Fibroblast of the aortic adventitia (primary cell): ENCODE measurements at regions not wholly inside any gene's neighbourhood (a gene's known extent, or its start where the extent isn't known, plus 50 kb on each side); places are given as distances from the start of the nearest gene placed in this dataset.

Experiments
- DNase-seq: peaks from one replicate; pipeline ENCODE4 v3.0.0-alpha.2; 2010; ENCODE audit warnings: low read depth
- H3K4me3 ChIP-seq: 2 replicates; pipeline ENCODE4 v1.5.1; 2011; ENCODE audit warnings: low read depth, mild to moderate bottlenecking, control low read depth, low read length, moderate library complexity
- TF ChIP-seq, protein P1 (sequence below): IDR thresholded peaks from 2 replicates; pipeline ENCODE4 v1.5.1; 2011; ENCODE audit warnings: mild to moderate bottlenecking, low read length, control low read depth, inconsistent platforms; ENCODE audit not compliant: insufficient read depth

DNA sequence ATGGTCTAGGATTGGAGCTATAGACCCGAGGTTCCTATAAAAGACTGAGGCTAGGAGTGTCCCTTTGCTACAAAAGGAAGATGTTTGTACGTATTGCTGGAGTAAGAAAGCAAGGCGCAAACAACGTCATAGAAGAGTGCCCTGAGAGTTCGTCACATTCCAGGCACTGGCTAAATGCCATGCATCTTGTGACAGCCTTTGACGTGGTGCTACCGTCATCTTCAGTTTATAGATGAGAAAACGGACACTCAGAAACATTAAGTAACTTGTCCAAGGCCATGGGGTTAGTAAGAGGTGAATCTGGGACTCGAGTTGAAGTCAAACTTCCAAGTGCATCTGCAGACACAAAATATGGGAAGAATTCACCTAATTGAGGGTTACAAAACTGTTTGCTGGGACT is 104.2 kb upstream of the SLC45A1 start:
- DNase-seq: no peak
- no peak overlapping the region for H3K4me3 ChIP-seq
- TF ChIP-seq, protein P1, sequence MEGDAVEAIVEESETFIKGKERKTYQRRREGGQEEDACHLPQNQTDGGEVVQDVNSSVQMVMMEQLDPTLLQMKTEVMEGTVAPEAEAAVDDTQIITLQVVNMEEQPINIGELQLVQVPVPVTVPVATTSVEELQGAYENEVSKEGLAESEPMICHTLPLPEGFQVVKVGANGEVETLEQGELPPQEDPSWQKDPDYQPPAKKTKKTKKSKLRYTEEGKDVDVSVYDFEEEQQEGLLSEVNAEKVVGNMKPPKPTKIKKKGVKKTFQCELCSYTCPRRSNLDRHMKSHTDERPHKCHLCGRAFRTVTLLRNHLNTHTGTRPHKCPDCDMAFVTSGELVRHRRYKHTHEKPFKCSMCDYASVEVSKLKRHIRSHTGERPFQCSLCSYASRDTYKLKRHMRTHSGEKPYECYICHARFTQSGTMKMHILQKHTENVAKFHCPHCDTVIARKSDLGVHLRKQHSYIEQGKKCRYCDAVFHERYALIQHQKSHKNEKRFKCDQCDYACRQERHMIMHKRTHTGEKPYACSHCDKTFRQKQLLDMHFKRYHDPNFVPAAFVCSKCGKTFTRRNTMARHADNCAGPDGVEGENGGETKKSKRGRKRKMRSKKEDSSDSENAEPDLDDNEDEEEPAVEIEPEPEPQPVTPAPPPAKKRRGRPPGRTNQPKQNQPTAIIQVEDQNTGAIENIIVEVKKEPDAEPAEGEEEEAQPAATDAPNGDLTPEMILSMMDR: no peak

DNA sequence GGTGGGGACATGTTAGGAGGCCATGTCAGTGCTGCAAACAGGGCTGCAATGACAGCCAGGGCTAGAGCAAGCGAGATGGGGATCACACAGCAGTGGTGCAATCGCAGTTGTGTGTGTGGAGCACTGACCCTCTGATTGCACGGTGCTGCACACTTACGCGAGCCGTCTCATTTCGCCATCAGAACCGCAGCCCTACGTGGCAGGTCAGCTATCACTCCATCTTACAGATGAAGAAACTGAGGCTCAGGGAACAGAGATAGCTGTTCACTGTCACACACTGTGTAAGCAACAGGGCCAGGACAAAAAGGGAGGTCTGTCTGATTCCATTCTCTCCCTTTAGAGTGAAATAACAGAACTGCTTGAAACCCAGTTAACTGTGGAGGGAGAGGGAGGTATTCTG is 104.8 kb upstream of the SLC45A1 start:
- DNase-seq: no peak
- H3K4me3 ChIP-seq: no peak overlapping the region
- TF ChIP-seq, protein P1: no peak

DNA sequence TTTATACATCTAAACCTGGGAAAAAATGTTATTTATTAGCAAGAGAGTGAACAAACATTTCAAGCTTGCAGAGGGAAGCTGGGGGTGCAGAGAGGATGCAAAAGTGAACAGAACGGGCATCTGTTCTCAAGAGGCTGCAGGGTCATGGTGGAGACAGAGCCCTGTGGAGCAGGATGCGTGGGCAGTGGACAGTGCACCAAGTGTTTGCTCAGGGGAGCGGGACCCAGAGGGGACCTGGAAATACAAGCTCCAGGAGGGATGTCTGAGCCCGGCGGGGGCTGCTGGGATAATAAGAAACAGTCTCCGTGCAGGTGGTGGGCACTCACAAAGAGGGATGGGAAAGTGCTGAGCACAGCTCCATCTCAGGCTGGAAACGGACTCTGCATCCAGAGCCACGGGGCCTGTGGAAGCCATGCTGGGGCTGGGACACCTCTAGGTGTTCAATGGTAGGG is 105.3 kb upstream of the SLC45A1 start:
- H3K4me3 ChIP-seq: no peak overlapping the region
- no peak for DNase-seq
- TF ChIP-seq, protein P1: no peak

DNA sequence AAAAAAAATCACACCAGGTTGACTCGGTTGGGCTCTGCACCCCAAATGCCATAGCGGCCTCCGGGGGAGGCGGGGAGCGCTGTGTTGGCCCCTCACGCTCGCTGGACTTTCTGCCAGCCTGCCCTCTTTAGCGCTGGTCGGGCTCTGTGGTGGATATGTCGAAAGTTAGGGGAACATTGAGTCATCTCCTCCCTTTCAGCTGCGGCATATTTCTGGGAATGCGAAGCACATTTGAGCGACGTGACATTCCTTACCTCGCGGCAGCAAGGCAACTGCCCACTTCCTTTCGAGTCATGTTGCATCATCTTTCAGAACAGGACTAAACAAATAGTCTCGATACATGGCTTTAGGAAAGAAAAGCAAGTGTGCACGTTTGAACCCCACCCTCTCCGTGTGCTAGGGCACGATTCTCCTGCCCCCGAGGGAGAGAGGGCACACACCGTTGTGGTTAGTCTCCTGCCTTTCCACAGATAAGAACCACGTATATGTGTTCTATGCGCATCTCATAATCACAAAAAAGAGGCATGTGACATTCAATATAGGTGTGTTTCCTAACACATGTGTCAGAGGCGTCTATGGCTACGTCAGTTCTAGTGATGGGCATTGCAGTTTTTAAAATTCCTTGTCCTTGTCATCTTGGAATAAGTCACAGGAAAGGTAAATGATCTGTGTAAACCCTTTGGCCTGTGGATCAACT is 105.9 kb upstream of the SLC45A1 start:
- H3K4me3 ChIP-seq: no peak overlapping the region
- DNase-seq: peak; percentile 97
- TF ChIP-seq, protein P1: no peak

DNA sequence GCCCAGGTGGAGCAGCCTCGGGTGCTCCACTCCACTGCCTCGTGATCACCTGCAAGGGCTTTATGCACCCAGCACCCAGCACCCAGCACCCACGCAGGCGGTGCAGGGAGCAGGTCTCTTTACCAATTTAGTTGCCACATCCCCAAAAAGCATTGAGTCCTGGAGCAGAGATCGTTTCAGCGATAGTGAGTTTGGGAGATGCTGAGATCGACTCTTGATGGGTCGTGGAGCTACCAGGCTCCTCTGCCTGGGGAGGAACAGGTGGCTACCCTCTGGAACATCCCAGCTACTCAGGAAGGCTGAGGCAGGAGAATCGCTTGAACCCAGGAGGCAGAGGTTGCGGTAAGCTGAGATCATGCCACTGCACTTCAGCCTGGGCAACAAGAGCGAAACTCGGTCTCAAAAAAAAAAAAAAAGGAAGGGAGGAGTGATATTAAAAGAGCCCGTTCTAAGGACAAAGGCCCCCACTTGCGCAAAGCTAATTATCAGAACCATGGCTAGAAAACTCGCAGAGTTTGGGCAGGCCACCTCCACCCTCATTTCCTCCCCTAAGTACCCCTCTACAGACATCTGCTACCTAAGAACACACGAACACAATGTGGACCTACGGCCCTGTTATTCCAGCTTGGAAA is 106.5 kb upstream of the SLC45A1 start:
- TF ChIP-seq, protein P1: no peak
- H3K4me3 ChIP-seq: no peak overlapping the region
- no peak for DNase-seq

DNA sequence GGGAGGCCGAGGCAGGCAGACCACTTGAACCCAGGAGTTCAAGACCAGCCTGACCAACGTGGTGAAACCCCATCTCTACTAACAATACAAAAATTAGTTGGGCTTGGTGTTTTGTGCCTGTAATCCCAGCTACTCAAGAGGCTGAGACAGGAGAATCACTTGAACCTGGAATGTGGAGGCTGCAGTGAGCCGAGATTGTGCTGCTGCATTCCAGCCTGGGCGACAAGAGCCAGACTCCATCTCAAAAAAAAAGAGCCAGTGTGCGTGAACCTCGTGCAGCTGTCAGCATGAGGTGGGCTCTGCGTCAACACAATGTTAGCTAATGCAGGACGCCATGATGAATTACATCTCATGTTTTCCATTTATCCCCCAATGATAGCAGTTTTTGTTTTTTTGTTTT is 110.7 kb upstream of the SLC45A1 start:
- TF ChIP-seq, protein P1: no peak
- no peak overlapping the region for H3K4me3 ChIP-seq
- DNase-seq: no peak
